ENCODE measurements at regions not wholly inside any gene's neighbourhood (a gene's known extent, or its start where the extent isn't known, plus 50 kb on each side); places are given as distances from the start of the nearest gene placed in this dataset.

DNA sequence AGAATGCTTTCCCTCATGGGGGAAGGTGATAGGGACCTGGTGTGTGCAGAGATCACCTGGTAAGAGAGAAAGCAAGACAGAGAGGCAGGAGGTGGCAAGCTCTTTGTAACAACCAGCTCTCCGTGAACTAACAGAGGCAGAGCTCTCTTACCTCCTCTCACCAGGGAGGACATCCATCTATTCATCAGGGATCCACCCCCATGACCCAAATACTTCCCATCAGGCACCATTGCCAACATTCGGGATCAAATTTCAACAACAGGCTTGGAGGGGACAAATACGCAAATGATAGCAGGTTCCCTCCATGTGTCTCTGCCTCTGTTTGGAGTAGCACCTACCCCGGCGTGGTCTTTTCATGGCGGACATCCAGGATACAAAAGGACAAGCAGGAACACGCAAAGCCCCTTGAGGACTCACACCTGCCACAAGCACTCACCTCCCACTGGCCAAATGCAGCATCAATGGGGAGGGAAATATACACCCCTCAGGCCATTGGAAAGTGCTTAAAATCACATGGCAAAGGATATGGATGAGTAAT lies 431.2 kb upstream of the AUTS2 start:
- no peak for DNase-seq (ENCODE audit: low spot score)

DNA sequence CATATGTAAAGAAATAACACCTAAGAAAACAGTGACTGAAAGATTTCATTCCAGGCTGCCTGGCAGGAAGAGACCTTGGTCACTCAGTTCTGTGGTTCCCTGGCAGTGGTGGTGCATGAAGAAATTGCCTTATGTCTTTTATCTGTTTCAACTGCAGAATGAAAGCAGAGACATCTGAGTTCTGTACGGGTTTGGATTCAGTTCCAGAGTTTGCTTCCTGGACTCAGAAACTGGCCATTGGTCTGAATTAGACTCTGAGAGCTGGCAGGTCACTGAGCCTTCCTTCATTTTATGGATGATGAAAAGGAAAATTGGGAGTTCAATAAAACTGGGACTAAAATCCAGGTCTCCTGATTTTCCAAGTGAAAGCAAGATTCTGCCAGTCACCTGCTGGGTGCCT lies 428.9 kb upstream of the AUTS2 start:
- DNase-seq (ENCODE audit: low spot score): no peak

DNA sequence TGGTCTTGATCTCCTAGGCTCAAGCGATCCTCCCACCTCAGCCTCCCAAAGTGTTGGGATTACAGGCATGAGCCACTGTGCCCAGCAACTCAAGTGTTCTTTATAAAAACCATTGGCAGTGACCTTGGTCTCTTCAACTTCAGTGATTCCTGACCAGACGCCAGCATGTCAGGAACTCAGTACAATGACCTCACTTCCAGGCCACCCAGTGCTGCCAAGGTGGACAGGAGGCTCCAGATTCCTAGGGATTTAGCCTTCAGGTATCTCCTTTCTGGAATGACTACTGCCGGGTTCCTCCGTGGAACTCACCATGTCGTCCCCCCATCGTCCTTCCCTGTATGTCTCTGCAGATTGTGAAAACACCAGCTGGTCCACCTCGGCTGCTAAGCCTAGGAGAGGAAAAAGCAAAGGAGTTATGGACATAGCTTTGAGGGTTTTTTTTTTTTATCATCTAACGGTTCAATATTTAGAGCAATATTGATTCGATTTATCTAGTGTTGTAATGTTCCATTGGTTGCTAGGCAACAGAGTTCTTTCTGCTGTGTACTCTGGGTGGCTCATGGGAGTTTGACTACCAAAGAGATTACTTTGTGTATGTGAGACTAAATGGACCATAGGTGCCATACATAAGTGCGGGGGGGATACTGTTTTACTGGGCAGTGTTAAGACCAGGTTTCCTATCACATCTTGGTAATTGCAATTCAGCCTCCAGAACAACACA lies 425.8 kb upstream of the AUTS2 start:
- DNase-seq (ENCODE audit: low spot score): peak; percentile 23

DNA sequence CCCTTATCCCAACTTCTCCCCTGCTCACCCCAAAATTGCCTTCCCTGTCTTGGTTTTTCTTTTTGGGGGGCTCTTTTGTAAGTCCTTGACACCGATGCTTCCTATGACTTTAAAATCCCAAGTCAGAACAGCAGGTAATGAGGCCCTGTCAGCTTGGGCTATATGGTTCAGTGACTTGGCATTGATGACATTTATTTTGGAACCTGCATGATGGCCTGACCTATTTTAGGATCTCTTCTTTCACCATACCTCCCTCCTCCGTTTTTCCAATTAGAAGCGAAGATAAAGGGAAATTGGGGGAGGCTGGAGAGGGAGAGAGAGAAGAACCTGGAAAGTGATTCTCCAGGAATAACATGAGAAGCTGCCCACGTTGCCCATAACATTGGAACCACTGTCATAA lies 424.9 kb upstream of the AUTS2 start:
- DNase-seq (ENCODE audit: low spot score): no peak

DNA sequence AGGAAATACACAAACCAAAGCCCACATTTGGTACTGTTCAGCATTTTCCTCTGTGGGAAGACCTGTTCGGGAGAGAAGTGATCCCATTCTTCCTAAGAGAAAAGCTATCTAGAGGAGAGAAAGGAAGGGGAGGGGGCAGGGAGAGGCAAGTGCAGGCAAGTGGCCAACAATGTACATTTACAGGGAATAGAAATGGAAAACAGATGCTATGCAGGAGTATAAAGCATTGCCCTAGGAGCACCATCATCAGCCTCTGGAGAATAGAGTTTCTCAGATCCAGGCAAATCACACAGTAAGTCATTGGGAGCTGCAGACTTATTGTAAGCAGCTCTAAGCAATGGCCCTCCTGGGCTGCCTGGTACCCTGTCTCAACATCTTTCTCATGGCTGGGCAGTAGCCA lies 424.4 kb upstream of the AUTS2 start:
- DNase-seq (ENCODE audit: low spot score): no peak

DNA sequence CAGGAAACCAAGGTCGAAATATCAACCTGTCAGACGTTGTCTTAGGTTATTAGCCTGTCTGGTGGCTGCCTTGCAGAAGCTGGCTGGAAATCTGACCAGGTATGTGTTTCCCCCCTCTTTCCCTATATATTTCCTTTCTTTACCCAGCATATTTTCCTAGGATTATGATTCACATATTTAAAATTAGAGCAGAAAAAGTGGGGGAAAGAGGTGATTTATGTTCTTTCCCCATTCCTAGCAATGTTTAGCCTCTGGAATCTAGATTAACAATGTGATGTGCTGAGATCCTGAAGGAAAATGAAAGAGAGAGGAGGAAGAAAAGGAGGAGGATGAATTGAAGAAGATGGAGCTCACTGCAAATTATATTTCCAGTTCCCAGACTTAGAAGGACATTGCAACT lies 421.4 kb upstream of the AUTS2 start:
- no peak for DNase-seq (ENCODE audit: low spot score)

DNA sequence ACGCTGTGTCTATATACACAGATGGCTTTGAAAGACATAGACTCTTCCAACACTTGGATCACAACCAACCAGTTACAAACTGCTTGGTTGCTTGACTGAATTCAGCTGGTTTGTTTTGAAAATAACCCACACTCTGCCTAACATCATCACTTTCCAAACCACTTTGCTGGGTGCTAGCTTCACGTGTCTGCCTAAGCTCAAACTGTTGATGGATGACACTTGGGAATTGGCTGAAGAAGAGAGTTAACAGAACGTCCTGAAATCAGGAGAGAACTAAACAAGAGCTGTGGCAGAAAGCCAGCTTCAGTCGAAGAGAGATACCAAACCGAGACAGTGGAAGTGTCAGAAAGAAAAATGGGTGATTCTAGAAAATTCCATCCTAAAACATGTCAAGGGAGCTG lies 420.8 kb upstream of the AUTS2 start:
- DNase-seq (ENCODE audit: low spot score): peak; percentile 25

DNA sequence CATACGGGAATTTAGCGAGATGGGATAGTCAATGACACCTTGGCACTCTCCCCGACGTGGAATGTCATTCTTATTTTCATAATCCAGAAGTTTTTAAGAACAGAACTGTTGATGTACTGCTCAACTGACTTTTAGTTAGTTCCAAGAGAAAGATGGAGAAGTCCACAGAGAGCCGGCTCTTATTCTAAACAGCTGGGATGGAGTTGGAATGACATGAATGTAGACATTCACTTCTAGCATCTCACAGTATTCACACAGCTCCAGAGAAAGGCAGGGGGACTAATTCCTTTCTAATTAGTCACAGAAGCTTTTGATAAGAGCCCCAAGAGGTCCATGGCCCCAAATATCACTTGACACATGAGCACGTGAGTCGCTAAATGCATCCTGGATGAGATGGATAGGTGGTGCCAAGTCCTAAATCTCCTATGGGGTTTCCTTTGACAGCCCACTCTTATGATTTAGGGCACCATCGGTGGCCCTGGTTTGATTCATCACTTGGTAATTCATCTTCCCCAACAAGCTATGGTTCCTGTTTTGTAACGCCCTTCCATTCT lies 420.3 kb upstream of the AUTS2 start:
- DNase-seq (ENCODE audit: low spot score): no peak

DNA sequence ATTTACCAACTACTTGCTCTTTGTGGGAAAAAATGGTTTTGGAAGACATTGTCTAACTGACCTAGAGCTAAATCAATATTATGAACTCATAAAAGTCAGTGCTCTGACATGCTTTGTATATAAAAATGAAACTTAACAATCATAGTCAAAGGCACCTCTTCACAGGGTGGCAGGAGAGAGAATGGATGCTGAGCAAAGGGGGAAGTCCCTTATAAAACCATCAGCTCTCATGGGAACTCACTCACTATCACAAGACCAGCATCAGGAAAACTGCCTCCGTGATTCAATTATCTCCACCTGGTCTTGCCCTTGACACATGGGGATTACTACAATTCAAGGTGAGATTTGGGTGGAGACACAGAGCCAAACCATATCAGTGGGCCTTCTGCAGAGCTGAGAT lies 417.6 kb upstream of the AUTS2 start:
- no peak for DNase-seq (ENCODE audit: low spot score)

DNA sequence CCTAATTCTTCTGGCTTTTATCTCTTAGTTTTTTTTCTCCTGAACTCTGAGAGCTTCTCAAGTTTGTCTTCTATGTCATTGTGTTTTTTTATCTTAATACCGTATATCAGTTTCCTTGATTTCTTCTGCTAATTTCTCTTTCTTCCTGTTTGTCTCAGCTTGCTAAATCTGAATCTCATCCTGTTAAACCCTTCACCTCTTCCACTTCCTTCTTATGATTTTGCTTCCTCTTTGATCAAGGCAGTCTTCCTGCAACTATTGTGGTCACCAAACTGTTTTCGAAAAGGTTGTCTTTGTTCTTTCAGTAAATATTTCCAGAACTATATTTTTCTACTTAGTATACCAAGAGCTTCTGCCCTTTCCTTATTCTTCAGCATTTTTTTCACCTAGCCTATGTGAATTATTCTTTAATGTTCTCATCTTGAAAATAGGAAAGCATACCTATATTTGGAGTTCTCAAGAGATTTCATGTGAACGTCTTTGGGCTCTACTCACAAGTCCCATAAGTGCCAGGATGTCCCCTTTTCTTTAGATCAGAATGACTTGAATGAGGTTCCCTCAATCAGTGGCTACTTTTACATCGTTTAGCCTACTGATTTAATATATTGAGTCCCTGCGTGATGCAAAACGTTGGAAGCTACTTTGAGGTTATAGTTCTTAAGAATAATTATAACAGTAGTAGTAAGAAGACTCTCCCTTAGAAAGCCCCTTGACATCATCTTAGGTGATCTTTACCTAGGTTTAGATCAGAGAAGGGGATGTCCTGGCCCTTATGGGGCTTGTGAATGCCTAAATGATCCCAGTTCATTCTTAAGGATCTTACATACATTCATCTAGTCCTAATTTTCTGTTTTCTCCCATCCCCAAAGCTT lies 415.4 kb upstream of the AUTS2 start:
- peak; percentile 14 for DNase-seq (ENCODE audit: low spot score)

DNA sequence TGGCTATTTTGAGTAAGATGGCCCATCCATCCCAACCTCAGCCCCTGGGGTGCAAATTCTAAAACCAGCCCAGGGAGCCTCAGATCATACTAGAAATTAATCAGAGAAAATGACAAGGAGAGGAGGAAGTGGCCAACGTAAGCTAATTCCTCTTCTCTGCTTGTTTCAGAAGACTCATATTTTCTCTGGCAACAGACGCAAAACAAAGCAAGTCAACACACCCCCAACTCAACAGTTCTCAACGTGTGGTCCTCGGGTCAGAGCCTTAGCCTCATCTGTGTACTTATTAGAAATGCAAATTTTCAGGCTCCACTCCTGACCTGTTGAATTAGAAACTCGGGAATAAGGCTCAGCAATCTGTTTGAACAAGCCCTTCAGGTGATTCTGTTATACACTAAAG lies 413.9 kb upstream of the AUTS2 start:
- no peak for DNase-seq (ENCODE audit: low spot score)

DNA sequence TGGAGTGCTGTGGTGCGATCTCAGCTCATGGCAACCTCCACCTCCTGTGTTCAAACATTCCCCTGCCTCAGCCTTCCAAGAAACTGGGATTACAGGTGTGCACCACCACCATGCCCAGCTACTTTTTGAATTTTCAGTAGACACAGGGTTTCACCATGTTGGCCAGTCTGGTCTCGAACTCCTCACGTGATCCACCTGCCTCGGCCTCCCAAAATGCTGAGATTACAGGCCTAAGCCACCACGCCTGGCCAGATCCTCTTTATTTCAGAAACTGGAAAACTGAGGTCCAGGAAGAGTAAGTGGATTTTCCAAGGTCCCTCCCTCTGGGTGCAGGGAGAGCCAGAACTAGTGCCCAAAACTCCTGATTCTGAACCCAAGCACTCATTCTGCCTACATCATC lies 413.1 kb upstream of the AUTS2 start:
- DNase-seq (ENCODE audit: low spot score): no peak

DNA sequence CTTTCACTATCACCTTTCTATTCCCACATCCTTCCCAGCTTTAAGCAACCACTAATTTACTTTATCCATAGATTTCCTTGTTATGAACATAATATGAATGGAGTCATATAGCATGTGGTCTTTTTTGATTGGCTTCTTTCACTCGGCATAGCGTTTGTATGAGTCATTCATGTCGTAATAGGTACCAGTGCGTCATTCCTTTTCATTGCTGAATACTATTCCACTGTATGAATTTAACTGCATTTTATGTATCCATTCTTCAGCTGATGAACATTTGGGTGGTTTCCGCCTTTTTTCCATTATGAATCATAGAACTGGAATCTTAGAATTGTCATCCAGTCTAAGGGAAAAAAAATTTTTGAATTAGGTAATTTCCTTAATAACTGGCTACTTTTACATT lies 411.3 kb upstream of the AUTS2 start:
- DNase-seq (ENCODE audit: low spot score): no peak

DNA sequence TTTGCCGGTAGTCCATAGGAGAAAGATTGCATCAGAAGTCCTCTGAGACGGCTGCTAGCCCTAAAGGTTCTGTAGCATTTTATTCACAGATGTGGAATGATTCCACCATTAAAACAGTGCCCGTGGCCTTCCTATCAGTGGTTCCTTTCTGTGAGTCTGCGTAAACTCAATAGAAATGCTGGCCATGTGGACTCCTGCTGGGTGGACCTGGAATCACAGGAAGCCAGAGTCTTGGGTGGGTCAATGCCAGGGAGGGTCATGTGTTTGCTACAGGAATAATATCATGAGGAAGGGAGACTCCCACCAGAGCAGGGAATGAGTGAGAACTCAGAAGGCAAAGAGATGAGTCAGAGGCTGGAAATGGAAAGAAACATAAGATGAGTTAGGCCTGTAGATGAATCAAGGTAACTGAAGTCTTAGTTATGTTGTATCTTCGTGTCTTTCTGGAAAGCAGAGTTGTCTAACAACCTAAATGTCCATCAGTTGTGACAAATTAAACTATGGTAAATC lies 410.4 kb upstream of the AUTS2 start:
- no peak for DNase-seq (ENCODE audit: low spot score)

DNA sequence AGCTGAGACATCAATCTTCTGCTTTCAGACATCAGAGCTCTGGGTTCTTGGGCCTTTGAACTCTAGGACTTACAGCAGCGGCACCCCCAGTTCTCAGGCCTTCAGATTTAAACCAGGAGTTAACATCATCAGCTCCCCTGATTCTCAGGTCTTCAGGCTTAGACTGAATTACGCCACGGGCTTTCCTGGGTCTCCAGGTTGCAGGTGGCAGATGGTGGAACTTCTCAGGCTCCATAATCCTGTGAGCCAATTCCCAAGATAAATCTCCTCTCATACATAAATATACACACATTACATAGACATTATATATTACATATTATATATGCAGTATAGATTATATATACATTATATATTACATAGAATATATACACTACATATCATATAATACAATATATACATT lies 408.9 kb upstream of the AUTS2 start:
- no peak for DNase-seq (ENCODE audit: low spot score)

DNA sequence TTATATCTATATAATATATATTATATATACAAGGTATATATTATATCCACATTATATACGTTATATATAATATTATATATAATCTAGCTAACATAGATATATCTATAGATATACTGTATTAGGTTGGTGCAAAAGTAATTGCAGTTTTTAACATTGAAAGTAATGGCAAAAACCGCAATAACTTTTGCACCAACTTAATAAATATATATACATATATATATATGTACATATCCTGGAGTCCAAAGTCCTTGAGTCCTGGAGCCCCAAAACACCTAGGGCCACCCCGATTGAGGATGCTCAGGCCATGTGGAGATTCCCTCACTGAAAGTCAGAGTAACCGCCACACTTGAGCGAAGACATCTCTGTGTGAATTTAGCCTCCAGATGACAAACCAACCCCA lies 408.2 kb upstream of the AUTS2 start:
- no peak for DNase-seq (ENCODE audit: low spot score)

DNA sequence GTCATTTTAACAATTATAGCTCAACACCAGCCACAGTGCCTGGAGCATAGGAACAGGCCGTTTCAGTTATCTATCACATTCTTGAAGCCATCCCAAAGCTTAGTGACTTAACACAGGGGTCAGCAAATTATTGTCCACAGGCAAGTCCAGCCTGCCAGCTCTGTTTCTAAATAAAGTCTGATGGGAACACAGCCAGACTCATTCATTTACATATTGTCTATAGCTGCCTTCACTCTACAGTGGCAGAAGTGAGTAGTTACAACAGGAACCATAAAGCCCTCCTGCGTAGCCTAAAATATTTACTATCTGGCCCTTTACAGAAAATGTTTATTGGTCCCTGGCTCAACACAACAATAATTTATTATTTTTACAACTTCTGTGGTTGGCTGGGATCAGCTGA lies 407.5 kb upstream of the AUTS2 start:
- DNase-seq (ENCODE audit: low spot score): peak; percentile 16

DNA sequence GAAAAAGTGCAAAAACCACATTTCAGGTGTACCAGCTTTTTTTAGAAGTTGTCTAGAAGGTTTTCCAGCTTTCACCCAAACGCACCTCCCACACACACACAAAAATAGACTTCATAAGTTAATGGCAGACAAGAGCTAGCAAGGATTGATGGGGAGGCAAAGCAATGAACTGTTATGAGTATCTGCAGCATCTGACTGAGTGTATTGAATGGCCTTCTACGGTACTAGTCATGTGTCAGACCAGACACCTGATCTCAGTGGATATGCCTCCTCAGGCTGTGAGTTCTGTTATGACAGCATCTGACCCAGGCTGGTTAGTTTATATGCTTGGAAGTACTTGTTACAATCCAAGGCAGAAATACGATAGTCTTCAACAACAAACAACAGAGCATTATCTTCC lies 406.1 kb upstream of the AUTS2 start:
- DNase-seq (ENCODE audit: low spot score): no peak

DNA sequence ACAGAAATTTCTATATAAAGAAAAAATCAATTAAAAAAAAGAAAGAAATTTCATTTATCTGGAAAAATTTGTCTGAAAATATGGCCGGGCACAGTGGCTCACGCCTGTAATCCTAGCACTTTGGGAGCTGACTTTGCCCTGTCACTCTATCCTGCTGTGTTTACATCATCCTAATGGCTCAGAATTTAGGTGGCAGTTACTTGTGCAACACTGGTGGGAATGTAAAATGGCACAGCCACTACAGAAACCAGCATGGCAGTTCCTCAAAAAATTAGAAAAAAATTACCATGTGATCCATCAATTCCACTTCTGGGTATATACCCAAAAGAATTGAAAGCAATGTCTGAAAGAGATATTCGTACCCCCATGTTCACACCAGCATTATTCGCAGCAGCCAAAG lies 405.2 kb upstream of the AUTS2 start:
- no peak for DNase-seq (ENCODE audit: low spot score)

DNA sequence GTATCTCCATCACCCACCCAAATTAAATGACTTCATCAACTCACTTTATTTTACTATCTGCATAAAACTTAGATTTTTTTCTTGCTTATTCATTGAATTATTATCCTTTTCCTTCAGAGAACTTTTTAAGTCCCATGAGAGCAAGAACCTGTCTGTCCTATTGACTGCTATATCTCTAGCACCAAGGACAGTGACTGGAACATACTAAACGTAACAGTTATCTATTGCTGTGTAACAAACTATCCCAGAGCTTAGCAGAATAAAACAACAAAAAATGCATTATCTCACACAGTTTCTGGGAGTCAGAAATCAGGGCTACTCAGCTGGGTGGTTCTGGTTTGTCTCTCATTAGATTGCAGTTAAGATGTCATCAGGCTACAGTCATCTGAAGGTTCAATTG lies 401.7 kb upstream of the AUTS2 start:
- no peak for DNase-seq (ENCODE audit: low spot score)

DNA sequence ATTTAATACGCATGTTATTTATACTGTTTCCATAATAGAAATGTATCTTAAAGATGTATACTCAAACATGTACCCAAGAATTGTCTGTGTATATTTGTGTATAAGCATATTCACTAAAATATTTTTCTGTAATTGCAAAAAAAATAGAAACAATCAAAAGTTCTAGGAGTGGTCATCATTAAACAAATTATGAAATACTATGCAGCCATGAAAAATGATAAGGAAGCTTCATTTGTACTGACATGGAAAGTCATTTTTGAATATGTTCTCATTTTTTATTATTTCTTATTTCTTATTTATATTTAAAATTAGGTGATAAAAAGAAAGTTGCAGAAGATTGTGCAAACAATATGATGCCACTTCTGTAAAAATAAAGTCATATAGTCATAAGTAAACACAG lies 400.0 kb upstream of the AUTS2 start:
- DNase-seq (ENCODE audit: low spot score): no peak

DNA sequence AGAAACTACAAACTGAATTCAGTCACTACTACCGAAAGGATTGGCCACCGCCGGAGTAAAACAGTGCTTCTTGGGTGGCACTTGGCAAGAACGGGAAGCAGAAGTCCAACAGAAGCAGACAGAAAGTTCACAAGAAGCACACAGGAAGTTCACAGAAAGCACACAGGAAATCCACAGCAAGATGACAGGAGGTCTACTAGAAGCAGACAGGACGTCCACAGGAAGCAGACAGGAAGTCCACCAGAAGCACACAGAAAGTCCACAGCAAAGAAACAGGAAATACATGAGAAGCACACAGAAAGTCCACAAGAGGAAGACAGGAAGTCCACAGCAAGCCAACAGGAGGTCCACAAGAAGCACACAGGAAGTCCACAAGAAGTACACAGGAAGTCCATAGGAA lies 399.2 kb upstream of the AUTS2 start:
- DNase-seq (ENCODE audit: low spot score): no peak

DNA sequence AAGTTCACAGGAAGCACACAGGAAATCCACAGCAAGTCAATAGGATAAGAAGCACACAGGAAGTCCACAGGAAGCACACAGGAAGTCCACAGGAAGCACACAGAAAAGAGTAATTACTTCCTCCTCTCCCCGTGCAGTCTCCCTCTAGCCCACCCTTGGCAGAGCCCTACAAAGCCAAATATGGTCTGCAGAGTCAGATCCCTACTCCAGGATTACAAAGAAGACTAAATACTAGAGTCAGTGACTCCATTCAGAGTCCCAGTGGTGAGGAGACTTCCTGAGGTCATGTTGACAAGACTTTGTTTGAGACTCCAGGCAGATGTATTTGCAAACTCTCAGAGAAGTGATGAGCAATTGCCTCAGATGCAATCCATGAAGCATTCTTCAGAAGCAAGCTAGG lies 398.6 kb upstream of the AUTS2 start:
- DNase-seq (ENCODE audit: low spot score): no peak
